Central memory CD8-positive, alpha-beta T cell (primary cell): ENCODE measurements at regions not wholly inside any gene's neighbourhood (a gene's known extent, or its start where the extent isn't known, plus 50 kb on each side); places are given as distances from the start of the nearest gene placed in this dataset.

Experiments
- ATAC-seq: fragments of 150-1000 bp; cut with Tn5 transposase; replicated peaks from 2 replicates; pipeline ENCODE4 v1.10.0; 2022; ENCODE audit warnings: mild to moderate bottlenecking, moderate FRiP score, moderate number of reproducible peaks; ENCODE audit not compliant: poor library complexity, severe bottlenecking; ENCODE audit errors: extremely low read depth
- DNase-seq, 2 donors: peaks; one replicate each; pipeline ENCODE4 v3.0.0; 2021; ENCODE audit warnings: low spot score in 2 of 2
- H3K27ac Mint-ChIP-seq: one replicate; pipeline ENCODE4 v1.8.0; 2022; ENCODE audit warnings: low read depth, mild to moderate bottlenecking, moderate library complexity, mixed read lengths
- H3K27me3 Mint-ChIP-seq: one replicate; pipeline ENCODE4 v1.8.0; 2022; ENCODE audit warnings: mixed read lengths
- H3K36me3 Mint-ChIP-seq: one replicate; pipeline ENCODE4 v1.8.0; 2022; ENCODE audit warnings: mild to moderate bottlenecking, moderate library complexity, mixed read lengths; ENCODE audit not compliant: insufficient read depth
- H3K4me1 Mint-ChIP-seq: one replicate; pipeline ENCODE4 v1.8.0; 2022; ENCODE audit warnings: mixed read lengths
- H3K4me3 Mint-ChIP-seq: one replicate; pipeline ENCODE4 v1.8.0; 2022; ENCODE audit warnings: mild to moderate bottlenecking, moderate library complexity, mixed read lengths
- H3K9me3 Mint-ChIP-seq: one replicate; pipeline ENCODE4 v1.8.0; 2022; ENCODE audit warnings: mixed read lengths

DNA sequence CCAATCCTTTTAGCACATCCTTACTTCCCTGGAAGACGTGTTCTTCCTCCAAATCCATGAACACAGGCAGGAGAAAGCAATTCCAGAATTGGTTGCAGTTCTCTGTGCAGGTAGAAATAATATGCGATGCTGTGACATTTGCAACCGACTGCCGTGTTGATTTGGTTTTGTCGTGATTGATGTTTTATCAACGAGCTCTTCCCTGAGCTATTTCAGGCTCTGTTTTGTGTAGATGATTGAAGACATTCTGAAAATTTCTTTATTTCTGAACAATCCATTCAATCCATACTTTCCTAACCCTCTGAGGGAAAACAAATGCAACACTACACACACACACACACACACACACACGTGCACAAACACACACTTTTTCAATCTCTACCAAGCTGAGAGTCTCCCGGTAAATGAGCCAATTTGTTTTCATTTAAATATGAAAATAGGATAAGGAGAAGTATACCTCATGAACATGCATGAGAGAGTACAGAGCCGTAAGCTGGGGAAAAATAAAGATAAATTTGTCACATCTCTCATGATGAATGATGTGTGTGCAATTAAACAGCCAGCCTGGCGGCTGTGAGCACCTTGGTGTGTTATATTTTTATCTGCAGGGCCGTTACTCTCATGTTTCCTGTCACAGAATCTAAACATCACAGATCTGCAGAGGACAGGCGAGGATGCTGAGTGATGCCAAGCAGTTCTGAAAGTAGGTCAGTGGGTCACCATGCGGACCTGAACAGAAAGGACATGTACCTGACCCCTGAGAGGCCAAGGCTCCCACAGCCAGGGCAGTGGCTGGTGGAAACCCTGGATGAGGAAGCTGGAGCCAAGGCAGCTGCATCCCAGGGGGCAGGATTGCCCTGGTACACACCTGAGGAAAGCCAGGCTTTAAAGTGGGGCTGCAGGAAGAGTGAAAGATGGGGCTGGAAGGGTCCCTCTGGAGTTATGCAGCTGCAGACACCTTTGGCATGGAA lies 64.8 kb downstream of the PDCL3 start:
- Mint-ChIP-seq H3K4me3 (no peak overlapping the region), H3K27ac (no peak overlapping the region), H3K9me3 (no peaks in the 10 kb centered on the region), H3K36me3 (no peaks in the 10 kb centered on the region), H3K4me1 (peaks cover 20% of the 10 kb centered on the region), H3K27me3 (no peaks in the 10 kb centered on the region)
- DNase-seq (no peak), ATAC-seq (no peak)

GRCh38 chr2:100628506-100628905 lies 65.7 kb downstream of the PDCL3 start:
- Mint-ChIP-seq H3K4me1 (peaks cover 20% of the 10 kb centered on the region), H3K27ac (no peak overlapping the region), H3K36me3 (no peaks in the 10 kb centered on the region), H3K4me3 (no peak overlapping the region), H3K9me3 (no peaks in the 10 kb centered on the region), H3K27me3 (no peaks in the 10 kb centered on the region)
- ATAC-seq (no peak), DNase-seq (no peak)

DNA sequence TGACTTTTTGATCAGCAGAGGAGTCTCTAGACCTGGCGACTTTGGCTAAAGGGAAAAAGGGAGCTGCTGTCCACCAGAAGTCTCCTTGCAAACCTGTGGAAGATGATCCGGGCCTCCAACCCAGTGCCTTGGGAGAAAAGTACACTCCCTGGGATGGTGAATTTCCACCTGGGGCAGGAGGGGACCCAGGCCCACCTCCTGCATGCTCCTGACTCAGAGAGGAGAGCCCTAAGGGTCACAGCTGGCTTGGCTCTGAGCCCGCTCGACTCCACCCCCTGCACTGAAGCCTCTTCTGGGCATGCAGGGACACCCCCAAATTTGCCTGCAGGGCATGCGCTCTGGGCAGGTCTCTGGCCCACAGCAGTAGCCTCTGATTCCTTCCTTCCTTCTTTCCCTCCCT lies 66.5 kb downstream of the PDCL3 start:
- DNase-seq (no peak), ATAC-seq (no peak)
- Mint-ChIP-seq H3K27ac (no peak overlapping the region), H3K36me3 (no peaks in the 10 kb centered on the region), H3K27me3 (no peaks in the 10 kb centered on the region), H3K4me1 (peaks cover 20% of the 10 kb centered on the region), H3K9me3 (no peaks in the 10 kb centered on the region), H3K4me3 (no peak overlapping the region)

DNA sequence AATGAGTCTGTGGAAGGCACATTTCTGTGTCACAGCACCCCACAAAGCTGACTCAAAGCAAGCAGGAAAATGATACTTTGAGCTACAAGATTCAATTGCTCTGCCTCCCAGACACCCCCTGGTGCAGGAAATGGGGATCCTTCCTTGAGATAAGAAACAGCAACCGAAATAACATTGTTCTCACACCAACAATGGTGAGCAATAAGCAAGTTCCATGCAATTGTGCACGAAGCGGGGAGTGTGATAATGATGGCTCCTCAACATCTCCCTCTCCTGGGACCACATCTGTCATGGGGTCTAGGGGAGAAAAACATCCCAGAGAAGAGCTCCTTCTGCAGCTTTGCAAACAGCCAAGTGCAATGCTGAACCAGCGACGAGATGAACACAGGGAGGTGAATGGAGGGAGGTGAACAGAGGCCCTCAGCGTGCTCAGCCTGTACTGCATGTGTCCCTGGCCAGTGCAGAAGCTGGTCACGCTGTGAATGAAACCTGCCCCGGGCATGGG lies 67.7 kb downstream of the PDCL3 start:
- Mint-ChIP-seq H3K4me3 (no peak overlapping the region), H3K36me3 (no peaks in the 10 kb centered on the region), H3K27ac (no peak overlapping the region), H3K4me1 (peaks cover 20% of the 10 kb centered on the region), H3K27me3 (no peaks in the 10 kb centered on the region), H3K9me3 (no peaks in the 10 kb centered on the region)
- ATAC-seq (no peak), DNase-seq (no peak)

DNA sequence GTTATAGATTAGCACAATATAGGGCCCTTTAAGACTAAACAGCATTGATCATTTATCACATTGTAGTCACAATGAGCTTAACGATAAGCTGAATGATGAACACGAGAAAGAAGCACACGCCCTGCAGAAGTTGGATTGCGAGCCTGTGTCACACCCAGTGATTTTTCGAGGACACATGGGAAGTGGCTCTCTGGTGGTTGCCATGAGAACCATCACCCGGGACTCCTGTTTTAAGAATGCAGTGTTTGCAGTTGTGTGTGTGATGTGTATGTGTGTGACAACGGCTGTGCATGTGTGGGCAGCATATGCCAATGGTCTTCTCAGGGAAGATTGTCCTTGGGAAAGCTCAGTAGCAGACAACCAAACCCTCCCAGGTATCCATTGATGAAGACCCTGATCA lies 69.2 kb downstream of the PDCL3 start:
- Mint-ChIP-seq H3K27me3 (no peaks in the 10 kb centered on the region), H3K4me3 (no peak overlapping the region), H3K9me3 (no peaks in the 10 kb centered on the region), H3K27ac (no peak overlapping the region), H3K36me3 (no peaks in the 10 kb centered on the region), H3K4me1 (peaks cover 20% of the 10 kb centered on the region)
- ATAC-seq (no peak), DNase-seq (no peak)

- DNase-seq (no peak), ATAC-seq (no peak)
- Mint-ChIP-seq H3K27me3 (no peaks in the 10 kb centered on the region), H3K27ac (no peak overlapping the region), H3K4me3 (no peak overlapping the region), H3K4me1 (peaks cover 20% of the 10 kb centered on the region), H3K36me3 (no peaks in the 10 kb centered on the region), H3K9me3 (no peaks in the 10 kb centered on the region)
These were observed 70.0 kb downstream of the PDCL3 start for GRCh38 chr2:100632759-100633158.

GRCh38 chr2:100639588-100640390 lies 77.0 kb downstream of the PDCL3 start:
- ATAC-seq, result no peak
- DNase-seq, result no peak
- Mint-ChIP-seq H3K36me3 (peaks cover 3% of the 10 kb centered on the region), H3K27ac (no peak overlapping the region), H3K4me1 (peaks cover 13% of the 10 kb centered on the region), H3K4me3 (no peak overlapping the region), H3K27me3 (no peaks in the 10 kb centered on the region), H3K9me3 (no peaks in the 10 kb centered on the region)

GRCh38 chr2:100640431-100641124 lies 77.8 kb downstream of the PDCL3 start:
- Mint-ChIP-seq H3K27me3 (no peaks in the 10 kb centered on the region), H3K27ac (no peak overlapping the region), H3K4me3 (no peak overlapping the region), H3K9me3 (no peaks in the 10 kb centered on the region), H3K4me1 (peaks cover 21% of the 10 kb centered on the region), H3K36me3 (peaks cover 3% of the 10 kb centered on the region)
- DNase-seq, result no peak
- ATAC-seq, result no peak

- Mint-ChIP-seq H3K36me3 (peaks cover 3% of the 10 kb centered on the region), H3K4me3 (no peak overlapping the region), H3K9me3 (no peaks in the 10 kb centered on the region), H3K27ac (no peak overlapping the region), H3K27me3 (no peaks in the 10 kb centered on the region), H3K4me1 (peaks cover 22% of the 10 kb centered on the region)
- DNase-seq, result no peak
- no peak for ATAC-seq
These were observed 78.3 kb downstream of the PDCL3 start for GRCh38 chr2:100641125-100641435.

GRCh38 chr2:100642425-100642824 lies 79.6 kb downstream of the PDCL3 start:
- H3K27me3 Mint-ChIP-seq, result no peaks in the 10 kb centered on the region
- no peak for DNase-seq
- H3K27ac Mint-ChIP-seq, result no peak overlapping the region
- peaks cover 22% of the 10 kb centered on the region for H3K4me1 Mint-ChIP-seq
- peaks cover 3% of the 10 kb centered on the region for H3K36me3 Mint-ChIP-seq
- no peak overlapping the region for H3K4me3 Mint-ChIP-seq
- no peak for ATAC-seq
- no peaks in the 10 kb centered on the region for H3K9me3 Mint-ChIP-seq

DNA sequence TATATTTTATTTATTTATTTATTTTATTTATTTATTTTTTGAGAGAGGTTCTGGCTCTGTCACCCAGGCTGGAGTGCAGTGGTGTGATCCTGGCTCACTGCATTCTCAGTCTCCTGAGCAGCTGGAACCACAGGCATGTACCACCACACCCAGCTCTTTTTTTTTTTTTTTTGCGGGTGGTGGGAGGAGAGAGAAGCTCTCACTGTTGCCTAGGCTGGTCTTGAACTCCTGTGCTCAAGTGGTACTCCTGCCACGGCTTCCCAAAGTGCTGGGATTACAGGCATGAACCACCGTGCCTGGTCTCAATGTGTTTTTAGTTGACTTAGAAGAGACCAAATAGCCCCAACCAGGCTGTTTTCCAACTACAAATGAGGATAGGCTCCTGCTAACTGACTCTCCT lies 80.7 kb downstream of the PDCL3 start:
- no peaks in the 10 kb centered on the region for H3K27me3 Mint-ChIP-seq
- DNase-seq (no peak), ATAC-seq (no peak)
- peak overlapping the region; percentile 27 for H3K27ac Mint-ChIP-seq
- H3K36me3 Mint-ChIP-seq, result peaks cover 3% of the 10 kb centered on the region
- peaks cover 22% of the 10 kb centered on the region for H3K4me1 Mint-ChIP-seq
- no peak overlapping the region for H3K4me3 Mint-ChIP-seq
- peaks cover 4% of the 10 kb centered on the region for H3K9me3 Mint-ChIP-seq

GRCh38 chr2:100643906-100644501 lies 81.2 kb downstream of the PDCL3 start:
- Mint-ChIP-seq H3K9me3 (peaks cover 4% of the 10 kb centered on the region), H3K27ac (peak overlapping the region; percentile 27), H3K4me1 (peaks cover 22% of the 10 kb centered on the region), H3K4me3 (peak overlapping the region; percentile 64), H3K36me3 (peaks cover 3% of the 10 kb centered on the region), H3K27me3 (no peaks in the 10 kb centered on the region)
- DNase-seq (peak in 1 of 2 donors; percentile 19), ATAC-seq (peak; percentile 90)
